GM18499 (cell line): ENCODE measurements at regions not wholly inside any gene's neighbourhood (a gene's known extent, or its start where the extent isn't known, plus 50 kb on each side); places are given as distances from the start of the nearest gene placed in this dataset.

Source experiments
- ATAC-seq: cut with Tn5 transposase; IDR thresholded peaks from one replicate; pipeline ENCODE4 v1.9.1; 2021; ENCODE audit warnings: moderate number of reproducible peaks; ENCODE audit not compliant: insufficient read depth, unreplicated experiment

DNA sequence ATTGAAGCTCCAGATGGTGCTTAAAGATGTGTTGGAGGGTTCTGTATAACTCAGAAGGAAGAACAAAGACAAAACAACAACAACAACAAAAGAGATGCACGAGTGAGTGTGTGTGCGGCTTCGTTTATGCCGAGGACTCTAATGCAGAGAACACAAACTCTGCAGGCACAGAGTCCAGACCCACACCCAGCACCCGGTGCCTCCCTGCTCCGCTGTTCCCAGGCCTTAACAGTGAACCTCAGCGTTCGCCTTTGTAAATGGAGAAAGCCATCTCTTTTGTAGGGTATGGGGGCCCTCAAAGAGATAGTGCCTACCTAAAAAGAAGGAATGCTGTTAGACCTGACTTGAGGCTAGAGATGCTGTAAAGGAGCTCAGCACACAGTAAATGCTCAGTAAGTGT lies 243.3 kb downstream of the ERMARD start:
- no peak for ATAC-seq

DNA sequence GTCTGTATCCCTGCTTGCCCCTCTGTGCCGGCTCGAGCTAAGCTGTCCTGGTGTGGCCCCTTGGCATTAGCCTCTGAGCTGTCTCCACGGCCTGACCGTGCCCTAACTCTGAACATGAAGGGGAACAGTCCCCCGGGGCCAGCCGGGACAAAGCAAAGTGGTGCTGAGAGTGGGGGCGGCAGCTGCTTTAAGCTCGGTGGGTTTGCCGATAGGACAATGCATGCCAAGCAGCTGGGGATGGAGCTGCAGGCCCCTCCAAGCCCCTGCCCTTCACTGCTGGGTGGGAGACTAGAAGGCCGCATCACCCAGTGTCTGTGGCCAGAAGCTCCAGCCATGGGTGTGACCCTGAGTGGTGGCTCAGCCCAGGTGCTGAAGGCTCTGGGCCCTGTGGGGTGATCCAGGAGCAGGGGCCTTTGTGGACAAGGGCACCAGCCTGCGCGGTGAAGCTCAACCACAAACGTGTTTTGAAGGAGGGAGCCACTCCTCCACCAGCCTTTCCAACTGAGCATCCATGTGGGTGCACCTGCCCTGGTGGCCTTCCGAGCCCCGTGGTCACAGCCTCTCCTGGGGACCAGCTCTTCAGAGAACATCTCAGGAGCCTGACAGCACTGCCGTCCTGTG lies 242.5 kb downstream of the ERMARD start:
- no peak for ATAC-seq

DNA sequence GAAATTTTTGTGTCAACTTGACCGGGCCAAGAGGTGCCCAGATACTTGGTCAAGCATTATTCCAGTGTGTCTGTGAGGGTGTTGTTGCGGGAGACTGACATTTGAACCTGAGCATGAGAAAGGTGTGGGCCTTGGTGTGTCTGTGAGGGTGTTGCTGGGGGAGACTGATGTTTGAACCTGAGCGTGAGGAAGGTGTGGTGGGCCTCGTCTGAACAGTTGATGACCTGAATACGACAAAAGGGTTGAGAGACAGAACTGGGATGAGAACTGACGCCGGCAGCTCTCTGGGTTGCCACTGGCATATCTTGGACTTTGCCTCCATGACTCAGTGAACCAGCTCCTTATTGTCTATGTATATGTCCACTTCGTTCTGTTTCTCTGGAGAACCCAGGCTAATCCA lies 240.5 kb downstream of the ERMARD start:
- ATAC-seq = no peak

DNA sequence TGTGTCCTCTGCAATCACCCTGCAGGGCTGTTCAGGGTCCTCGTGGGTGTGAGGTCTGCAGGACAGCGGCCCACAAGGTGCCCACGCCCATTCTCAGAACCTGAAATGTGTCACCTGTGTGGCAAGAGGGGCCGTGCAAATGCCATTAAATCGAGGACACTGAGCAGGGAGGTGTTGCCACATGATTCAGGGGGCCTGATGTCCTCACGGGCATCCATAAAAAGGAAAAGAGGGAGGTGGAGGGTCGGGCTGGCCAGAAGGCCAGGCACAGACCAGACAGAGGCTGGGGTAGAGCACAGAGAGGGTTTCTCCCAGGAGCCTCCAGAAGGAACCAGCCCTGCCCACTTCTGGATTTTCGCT lies 239.6 kb downstream of the ERMARD start:
- ATAC-seq = no peak

DNA sequence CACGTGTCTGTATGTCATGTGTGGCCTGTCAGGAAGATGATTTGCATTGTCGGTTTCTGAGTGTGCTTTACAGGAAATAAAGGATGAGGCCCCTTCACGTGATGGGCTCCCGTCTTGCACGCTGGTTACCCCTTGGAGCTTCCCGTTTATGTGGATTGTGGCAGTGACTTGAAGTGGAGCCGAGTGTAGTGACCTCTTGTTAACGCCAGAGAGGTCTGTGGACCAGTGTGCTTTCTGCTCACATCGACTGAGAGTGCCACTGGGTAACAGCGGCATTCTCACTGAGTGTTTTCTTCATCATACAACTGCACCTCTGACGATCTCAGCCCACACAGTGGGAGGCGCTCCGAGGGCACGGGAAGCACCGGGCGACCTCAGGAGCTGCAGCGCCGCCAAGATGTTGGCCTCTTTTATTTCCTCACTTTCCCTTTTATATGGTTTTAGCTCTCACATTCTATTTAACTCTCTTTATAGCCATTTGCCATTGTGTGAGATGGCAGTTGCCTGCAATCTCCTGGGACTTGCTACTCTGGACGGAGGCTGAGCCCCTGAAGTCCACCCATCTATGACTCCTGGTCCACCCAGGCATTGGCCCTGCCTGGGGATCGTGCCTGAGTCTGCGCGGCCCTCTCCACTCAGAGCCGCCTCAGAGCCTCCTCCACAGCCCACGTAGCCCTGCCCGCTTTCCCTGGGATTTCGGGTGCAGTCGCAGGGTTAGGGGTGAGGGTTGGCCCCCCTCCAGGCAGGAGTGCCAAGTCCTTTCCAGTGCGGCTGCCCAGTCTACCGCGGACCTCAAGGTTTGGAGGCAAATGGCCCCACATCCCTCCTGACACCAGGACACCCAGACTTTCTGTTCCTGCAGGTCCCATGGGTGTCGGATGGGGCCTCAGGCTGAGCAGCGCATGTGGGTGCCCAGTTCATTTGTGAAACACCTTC lies 238.9 kb downstream of the ERMARD start:
- peak; percentile 47 for ATAC-seq

DNA sequence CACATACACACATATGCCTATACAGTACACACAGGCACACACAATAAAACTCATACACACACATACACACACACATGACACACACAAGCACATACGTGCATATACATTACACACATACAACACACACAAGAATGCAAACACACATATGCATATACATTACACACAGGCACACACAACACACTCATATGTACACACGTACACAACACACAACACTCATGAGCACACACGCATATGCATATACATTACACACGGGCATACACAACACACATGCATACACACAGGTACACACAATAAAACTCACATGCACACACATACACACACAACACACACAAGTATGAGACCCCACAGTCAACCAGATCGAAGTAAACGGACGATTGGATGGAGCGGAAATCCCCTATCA lies 238.2 kb downstream of the ERMARD start:
- ATAC-seq = no peak

DNA sequence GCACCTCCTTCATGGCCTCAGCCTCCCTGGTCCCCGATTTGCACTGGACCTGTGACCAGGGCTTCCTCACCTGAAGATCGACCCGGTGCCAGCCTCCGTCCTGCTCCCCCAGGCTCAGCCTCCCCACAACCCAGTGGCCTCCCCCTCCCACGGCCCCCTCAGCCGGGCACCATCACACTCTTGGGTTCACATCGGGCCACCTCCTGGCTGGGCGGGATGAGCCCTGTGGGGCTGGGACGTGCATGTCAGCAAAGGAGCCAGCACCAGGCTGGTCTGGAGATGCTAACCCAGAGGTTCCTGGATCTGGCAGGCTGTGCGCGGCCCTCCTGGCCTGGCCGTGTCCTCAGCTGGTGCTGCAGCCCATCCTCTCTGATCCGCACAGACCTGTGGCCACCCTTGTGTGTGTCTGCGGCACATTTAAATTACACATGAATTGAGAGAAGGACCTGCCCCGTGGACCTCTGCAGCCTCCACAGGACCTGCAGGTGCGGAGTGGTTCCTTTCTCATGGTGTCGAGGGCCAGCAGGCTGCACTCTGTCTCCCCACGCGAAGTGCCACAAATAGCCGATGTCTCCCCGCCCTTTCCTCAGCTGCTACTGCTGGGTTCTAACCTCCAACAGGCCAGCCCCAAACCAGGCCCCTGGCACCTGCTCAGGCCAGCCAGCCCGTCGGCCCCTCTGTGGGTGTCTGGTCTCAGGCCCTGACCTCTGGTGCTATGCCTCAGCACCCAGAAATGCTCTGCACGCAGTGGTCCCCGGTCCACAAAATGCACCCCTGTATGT lies 237.5 kb downstream of the ERMARD start:
- no peak for ATAC-seq

DNA sequence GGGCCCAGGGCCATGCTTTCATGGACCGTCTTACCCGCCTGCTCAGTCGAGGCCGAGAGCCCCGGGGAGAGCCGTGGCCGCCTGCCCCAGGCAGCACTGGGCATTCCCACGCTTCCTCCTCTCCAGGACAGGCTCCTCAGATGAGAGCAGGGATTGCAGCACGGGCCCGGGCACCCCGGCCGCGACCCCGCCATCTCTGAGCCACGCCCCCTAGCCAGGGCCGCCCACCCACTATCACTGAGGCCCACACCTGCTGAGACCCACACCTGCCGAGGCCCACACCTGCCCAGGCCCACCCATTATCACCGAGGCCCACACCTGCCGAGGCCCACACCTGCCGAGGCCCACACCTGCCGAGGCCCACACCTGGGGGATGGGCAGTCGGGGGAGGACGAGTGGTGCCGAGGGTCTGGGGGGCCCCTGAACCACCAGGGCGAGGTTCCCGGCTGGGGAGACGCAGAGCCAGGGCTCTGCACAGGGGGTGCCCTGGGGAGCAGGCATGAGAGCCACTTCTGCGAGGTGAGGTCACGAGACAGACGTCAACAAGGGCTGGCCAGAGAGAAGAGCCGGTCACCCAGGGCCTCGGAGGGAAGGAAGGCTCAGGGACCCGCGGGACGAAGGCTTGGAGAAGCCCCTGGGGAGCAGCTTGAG lies 235.6 kb downstream of the ERMARD start:
- ATAC-seq = no peak

DNA sequence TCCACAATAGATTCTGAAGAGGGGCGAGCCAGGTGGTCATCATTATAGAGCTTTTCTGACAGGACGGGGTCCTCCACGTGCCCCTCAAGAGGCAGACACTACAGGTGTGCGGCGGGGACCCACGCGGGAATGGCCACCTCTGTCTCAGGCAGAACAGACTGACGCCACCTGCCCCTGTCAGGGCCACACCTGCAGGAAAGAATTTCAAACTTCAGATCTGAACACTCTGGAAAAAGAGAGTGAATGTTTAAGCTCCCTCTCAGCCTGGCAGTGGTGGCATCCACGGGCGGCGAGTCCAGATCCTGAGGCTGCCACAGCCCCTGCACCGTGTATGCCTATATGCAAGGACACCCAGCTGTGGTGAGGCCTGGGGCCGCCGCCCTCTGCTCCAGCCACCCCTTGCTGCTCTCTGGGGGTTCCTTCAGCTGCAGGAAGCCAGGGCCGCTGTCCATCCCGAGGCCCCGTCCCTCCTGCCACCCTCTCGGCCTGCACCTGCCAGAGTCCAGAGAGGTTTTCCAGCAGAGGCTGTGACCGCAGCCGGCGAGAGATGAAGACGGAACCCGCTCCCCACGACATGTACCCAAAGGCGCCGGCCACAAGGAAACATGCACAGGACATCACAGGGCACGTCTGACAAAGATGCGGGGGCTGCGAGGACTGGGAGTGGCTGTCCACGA lies 234.9 kb downstream of the ERMARD start:
- no peak for ATAC-seq

DNA sequence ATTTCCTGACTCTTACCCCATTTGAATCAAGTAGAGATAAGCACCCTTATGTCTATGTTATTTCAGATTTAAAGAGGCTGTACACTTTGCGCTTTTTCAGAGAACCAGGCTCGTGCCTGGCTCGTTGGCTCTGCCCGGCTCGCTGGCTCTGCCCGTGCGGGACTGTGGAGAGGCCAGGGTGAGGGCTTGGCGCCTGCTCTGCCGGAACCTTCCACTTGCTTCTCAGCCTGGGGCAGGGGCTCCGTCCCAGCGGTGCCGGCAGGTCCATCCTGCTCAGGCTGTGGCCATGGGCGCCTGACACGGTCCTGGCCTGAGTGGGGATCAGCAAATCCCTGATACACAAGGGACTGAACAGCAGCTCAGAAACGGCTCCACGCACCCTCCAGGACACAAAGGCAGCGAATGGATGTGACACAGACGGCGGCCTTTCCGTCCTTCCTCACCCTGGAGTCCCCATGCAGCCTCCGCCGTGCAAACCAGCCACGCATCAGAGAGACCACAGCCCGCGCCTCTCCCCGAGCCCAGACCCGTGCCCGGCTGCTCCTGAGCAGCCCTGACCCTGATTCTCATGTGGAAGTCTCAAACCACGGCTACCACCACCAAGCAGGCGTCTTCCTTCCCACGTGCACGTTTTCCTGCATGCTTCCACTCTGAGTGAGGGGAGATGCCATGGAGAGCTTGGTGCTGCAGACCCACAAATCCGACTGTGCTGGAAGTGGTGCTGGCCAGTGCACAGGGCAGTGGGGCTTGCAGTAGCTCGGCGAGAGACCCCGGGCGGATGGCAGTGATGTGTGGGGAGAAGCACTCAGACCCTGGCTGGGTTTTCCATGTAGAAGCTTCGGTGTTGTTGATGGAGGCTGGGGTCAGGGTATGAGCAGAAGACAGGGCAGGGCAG lies 233.9 kb downstream of the ERMARD start:
- no peak for ATAC-seq

DNA sequence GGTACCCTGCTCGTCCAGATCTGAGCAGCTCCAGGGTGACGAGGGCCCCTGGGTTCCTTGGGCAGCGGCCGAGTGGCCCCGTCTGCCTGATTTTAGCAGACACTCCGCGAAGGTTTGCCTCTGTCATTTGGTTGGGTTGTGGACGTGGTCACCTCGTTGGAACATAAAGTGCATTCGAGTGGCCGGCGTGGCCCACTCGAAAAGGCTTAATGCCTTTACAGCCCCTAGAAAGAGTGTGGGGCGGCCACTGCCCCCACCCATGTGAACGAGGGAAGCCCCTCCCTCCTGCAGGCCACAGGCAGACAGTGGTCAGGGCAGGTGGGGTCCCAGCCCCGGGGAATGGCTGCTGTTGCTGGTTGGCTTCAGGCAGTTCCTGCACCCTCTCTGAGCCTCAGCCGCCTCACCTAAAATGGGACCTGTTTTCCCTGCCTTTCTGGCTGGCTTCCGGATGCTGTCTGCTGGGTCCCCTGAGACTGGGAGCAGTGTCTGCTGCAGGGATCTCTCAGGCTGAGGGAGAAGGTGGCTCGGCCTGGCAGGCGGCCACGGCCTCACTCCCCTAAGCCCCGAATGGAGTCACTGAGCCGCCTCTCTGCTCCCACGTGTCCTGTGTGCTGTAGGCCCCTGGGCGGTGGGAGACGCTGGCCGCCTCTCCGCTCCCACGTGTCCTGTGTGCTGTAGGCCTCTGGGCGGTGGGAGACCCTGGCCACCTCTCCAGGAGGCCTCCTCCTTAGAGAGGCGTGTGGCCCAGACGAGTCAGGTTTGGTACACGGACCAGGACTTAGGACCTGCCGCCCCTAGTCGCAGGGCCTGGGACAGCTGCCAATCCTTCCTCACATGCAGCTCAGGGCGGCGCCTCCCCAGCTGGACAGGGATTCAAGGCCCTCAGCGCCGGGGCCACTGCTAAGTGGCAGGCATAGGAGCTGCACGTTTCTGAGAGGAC lies 233.0 kb downstream of the ERMARD start:
- no peak for ATAC-seq

DNA sequence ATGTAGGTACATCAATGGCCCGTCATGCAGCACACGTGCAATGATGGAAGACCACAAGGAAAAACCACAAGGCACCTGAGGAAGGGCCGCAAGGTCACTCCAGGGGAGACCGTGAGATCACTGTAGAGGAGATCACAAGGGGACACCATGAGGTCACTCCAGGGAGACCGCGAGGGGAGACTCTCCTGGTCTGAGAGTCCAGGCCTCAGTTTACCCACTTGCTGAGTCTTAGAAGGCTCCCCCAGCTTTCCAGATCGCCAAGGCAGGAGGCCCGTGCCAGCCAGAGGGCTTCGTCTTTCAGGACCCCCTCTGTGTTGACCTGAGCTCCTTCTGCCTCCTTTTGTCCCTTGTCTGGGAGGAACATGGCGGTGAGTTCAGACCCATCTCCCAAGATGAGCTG lies 232.2 kb downstream of the ERMARD start:
- no peak for ATAC-seq

DNA sequence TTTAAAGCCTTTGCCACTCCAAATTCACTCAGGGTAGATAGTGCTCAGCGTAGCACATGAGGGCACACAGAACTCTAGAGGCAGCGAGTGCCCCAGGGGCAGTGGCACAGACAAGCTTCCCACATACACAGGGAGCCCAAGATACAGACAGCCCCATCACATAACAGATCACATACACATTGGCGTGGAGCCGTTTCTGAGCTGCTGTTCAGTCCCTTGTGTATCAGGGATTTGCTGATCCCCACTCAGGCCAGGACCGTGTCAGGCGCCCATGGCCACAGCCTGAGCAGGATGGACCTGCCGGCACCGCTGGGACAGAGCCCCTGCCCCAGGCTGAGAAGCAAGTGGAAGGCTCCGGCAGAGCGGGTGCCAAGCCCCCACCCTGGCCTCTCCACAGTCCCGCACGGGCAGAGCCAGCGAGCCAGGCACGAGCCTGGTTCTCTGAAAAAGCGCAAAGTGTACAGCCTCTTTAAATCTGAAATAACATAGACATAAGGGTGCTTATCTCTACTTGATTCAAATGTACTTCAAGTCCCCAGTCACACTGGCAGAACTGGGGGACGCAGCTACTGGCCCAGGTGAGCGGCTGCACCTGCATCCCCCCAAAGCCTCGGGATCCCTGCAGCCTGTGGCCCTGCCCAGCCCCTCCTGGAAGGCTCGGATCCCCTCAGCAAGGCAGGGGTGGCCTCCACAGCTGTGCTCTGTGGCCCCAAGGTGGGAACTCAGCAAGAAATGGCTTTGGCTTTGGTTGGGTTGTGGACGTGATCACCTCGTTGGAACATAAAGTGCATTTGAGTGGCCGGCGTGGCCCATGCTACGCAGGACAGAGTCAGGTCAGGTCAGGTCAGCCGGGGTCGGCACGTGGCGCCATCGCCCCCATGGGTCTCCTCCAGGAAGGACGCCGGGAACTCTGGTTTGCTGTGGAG lies 231.3 kb downstream of the ERMARD start:
- ATAC-seq = no peak

DNA sequence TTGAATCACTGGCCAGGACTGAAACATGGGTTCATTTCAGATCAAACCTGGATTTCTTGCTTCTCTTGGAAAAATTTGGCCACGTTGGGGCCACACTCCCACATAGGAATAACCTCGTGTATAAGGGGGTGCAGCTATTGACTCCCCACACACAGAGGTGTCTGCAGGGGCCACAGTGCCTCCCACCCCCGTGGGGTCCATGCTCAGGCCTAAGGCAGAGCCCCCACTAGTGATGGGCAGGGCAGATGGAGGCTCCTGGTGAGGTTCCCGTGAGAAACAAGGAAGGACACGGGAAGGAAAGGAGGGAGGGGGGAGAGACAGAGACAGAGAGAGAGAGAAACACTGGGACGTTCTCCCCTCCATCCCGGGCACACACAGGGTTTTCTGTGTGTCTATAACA lies 230.5 kb downstream of the ERMARD start:
- no peak for ATAC-seq

DNA sequence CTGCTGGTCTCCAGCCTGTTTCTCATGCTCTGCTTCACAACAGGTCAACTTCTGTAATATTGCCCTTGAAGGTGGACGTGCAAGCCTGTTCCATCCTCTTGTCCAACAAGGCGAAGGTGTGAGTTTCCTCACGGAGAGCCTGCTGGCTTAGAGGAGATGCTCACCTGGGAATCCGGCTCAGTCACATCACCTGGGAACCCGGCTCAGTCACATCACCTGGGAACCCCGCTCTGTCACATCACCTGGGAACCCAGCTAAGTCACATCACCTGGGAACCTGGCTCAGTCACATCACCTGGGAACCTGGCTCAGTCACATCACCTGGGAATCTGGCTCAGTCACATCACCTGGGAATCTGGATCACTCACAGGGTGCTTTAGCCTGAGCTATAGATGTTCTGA lies 230.1 kb downstream of the ERMARD start:
- no peak for ATAC-seq

DNA sequence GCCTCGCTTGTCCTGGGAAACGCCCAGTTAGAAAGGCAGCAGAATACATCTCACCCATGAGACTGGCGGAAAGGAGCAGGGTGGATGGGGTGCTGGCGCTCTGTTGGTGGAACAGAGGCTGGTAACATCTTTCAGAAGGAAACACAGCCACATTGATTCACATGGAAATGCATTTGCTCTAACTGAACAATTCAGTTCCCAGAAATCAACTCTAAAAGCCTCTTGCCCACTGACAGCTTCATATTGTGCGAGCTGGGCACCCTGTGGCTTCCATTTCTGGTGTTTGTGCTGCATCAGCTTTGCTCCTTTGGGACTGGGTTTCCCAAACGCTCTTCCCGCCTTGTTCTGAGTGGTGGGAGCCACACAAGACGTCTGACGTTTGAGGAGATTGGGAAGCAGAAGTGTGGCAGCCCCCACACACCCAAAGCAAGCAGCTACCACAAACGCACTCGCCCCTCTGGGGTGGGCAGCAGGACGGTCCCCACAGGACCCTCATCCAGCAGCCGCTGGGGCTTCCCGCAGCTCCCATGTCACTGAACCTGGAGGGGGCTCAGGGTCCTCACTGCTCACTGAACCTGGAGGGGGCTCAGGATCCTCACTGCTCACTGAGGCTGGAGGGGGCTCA lies 229.5 kb downstream of the ERMARD start:
- no peak for ATAC-seq
